ENCODE measurements at regions not wholly inside any gene's neighbourhood (a gene's known extent, or its start where the extent isn't known, plus 50 kb on each side); places are given as distances from the start of the nearest gene placed in this dataset.

DNA sequence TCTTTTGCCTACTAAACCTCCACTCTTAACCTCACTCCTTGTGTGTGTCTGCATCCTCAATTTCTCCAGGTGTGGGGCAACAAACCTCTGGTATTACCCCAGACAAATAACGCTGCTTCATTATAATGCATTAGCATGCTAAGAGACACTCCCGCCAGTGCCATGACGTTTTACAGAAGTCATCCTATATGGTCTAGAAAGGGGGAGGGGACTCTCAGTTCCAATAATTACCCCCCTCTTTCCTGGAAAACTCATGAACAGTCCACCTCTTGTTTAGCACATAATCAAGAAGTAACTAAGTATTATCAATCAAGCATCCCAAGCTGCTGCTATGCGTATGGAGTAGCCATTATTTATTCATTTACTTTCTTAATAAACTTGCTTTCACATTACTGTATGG, 364.5 kb downstream of the TYW1 start:
- TF ChIP-seq, protein P1, sequence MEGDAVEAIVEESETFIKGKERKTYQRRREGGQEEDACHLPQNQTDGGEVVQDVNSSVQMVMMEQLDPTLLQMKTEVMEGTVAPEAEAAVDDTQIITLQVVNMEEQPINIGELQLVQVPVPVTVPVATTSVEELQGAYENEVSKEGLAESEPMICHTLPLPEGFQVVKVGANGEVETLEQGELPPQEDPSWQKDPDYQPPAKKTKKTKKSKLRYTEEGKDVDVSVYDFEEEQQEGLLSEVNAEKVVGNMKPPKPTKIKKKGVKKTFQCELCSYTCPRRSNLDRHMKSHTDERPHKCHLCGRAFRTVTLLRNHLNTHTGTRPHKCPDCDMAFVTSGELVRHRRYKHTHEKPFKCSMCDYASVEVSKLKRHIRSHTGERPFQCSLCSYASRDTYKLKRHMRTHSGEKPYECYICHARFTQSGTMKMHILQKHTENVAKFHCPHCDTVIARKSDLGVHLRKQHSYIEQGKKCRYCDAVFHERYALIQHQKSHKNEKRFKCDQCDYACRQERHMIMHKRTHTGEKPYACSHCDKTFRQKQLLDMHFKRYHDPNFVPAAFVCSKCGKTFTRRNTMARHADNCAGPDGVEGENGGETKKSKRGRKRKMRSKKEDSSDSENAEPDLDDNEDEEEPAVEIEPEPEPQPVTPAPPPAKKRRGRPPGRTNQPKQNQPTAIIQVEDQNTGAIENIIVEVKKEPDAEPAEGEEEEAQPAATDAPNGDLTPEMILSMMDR (IDR thresholded peaks at IDR 0.05), result no peak
- no peak for TF ChIP-seq POLR2A (IDR thresholded peaks at IDR 0.05)
